ENCODE measurements at regions not wholly inside any gene's neighbourhood (a gene's known extent, or its start where the extent isn't known, plus 50 kb on each side); places are given as distances from the start of the nearest gene placed in this dataset.

- TF ChIP-seq, protein P1, sequence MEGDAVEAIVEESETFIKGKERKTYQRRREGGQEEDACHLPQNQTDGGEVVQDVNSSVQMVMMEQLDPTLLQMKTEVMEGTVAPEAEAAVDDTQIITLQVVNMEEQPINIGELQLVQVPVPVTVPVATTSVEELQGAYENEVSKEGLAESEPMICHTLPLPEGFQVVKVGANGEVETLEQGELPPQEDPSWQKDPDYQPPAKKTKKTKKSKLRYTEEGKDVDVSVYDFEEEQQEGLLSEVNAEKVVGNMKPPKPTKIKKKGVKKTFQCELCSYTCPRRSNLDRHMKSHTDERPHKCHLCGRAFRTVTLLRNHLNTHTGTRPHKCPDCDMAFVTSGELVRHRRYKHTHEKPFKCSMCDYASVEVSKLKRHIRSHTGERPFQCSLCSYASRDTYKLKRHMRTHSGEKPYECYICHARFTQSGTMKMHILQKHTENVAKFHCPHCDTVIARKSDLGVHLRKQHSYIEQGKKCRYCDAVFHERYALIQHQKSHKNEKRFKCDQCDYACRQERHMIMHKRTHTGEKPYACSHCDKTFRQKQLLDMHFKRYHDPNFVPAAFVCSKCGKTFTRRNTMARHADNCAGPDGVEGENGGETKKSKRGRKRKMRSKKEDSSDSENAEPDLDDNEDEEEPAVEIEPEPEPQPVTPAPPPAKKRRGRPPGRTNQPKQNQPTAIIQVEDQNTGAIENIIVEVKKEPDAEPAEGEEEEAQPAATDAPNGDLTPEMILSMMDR (IDR thresholded peaks at IDR 0.05; ENCODE audit: control insufficient read depth, extremely low read depth, insufficient read depth), result no peak
- no peak overlapping the region for H3K4me3 ChIP-seq (ENCODE audit: low read depth, low read length)
- DNase-seq (ENCODE audit: low read depth), result no peak
Measured at GRCh38 chr10:42113158-42113450, 525.3 kb downstream of the ZNF33B start.

- TF ChIP-seq, protein P1 (IDR thresholded peaks at IDR 0.05; ENCODE audit: control insufficient read depth, extremely low read depth, insufficient read depth), result no peak
- DNase-seq (ENCODE audit: low read depth), result no peak
- no peak overlapping the region for H3K4me3 ChIP-seq (ENCODE audit: low read depth, low read length)
Measured at GRCh38 chr10:42112331-42113157, 525.8 kb downstream of the ZNF33B start.

GRCh38 chr10:42111661-42112330 lies 526.6 kb downstream of the ZNF33B start:
- H3K4me3 ChIP-seq (ENCODE audit: low read depth, low read length), result no peak overlapping the region
- no peak for DNase-seq (ENCODE audit: low read depth)
- TF ChIP-seq, protein P1 (IDR thresholded peaks at IDR 0.05; ENCODE audit: control insufficient read depth, extremely low read depth, insufficient read depth), result no peak

DNA sequence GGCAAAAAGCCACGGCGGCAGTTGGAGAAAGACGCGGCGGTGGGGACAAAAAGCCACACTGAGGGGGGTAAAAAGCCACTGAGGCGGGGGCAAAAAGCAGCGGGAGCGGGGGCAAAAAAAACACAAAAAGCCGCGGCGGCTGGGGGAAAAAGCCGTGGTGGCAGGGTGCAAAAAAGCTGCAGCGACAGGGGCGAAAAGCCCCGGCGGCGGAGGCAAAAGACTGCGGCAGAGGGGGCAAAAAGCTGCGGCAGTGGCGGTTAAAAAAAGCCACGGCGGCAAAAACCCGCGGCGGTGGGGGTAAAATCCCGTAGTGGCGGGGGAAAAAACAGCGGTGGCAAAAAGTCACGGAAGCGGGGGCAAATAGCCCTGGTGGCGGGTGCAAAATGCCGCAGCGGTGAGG lies 527.3 kb downstream of the ZNF33B start:
- no peak for DNase-seq (ENCODE audit: low read depth)
- no peak overlapping the region for H3K4me3 ChIP-seq (ENCODE audit: low read depth, low read length)

More for the DNA sequence above, 527.3 kb downstream of the ZNF33B start:
- TF ChIP-seq, protein P1 (IDR thresholded peaks at IDR 0.05; ENCODE audit: control insufficient read depth, extremely low read depth, insufficient read depth), result no peak
